IPS DF 6.9 (cell line): ENCODE measurements at regions not wholly inside any gene's neighbourhood (a gene's known extent, or its start where the extent isn't known, plus 50 kb on each side); places are given as distances from the start of the nearest gene placed in this dataset.
"Not testable (repeated sequence)": the region's sequence is repeated elsewhere in the genome, so short reads cannot be mapped to it uniquely, and the experiment has no call there.

Experiments used
- DNase-seq: peaks from one replicate; pipeline ENCODE4 v3.0.0-alpha.2; 2013; ENCODE audit warnings: low read depth, low spot score
- H3K27ac ChIP-seq: one replicate; pipeline ENCODE4 v1.5.1; 2013; ENCODE audit warnings: low read length, control low read depth
- H3K27me3 ChIP-seq: 2 replicates; pipeline ENCODE4 v1.6.1; 2013; ENCODE audit warnings: mild to moderate bottlenecking, low read length; ENCODE audit not compliant: control insufficient read depth, insufficient read depth
- H3K36me3 ChIP-seq: 2 replicates; pipeline ENCODE4 v1.6.1; 2013; ENCODE audit warnings: low read length; ENCODE audit not compliant: control insufficient read depth, insufficient read depth
- H3K4me1 ChIP-seq: 2 replicates; pipeline ENCODE4 v1.6.1; 2013; ENCODE audit warnings: low read length; ENCODE audit not compliant: control insufficient read depth, insufficient read depth
- H3K4me3 ChIP-seq: 2 replicates; pipeline ENCODE4 v1.5.1; 2013; ENCODE audit warnings: mild to moderate bottlenecking, low read length
- H3K9me3 ChIP-seq: 2 replicates; pipeline ENCODE4 v1.6.1; 2013; ENCODE audit warnings: low read length, inconsistent platforms; ENCODE audit not compliant: control insufficient read depth, insufficient read depth
- WGBS: extraction: QIAGEN DNeasy Blood & Tissue Kit; methylation state at CpG from one replicate; pipeline ENCODE4 v1.1.7; 2013; ENCODE audit warnings: mixed read lengths, missing lambda C conversion rate; ENCODE audit not compliant: insufficient read length, insufficient coverage; 5-methylcytosine and 5-hydroxymethylcytosine counted together

- Histone ChIP-seq H3K4me1 (no peaks in the 10 kb centered on the region), H3K27ac (no peak overlapping the region), H3K36me3 (no peaks in the 10 kb centered on the region), H3K9me3 (no peaks in the 10 kb centered on the region), H3K4me3 (no peak overlapping the region), H3K27me3 (no peaks in the 10 kb centered on the region)
- DNase-seq, result no peak
- no CpG with 5 or more reads among the region's 3 CpGs for WGBS
Measured at GRCh38 chr6:9044426-9044825, 609.1 kb upstream of the SLC35B3 start.

- Histone ChIP-seq H3K9me3 (no peaks in the 10 kb centered on the region), H3K27ac (no peak overlapping the region), H3K4me1 (no peaks in the 10 kb centered on the region), H3K36me3 (no peaks in the 10 kb centered on the region), H3K27me3 (no peaks in the 10 kb centered on the region), H3K4me3 (no peak overlapping the region)
- no peak for DNase-seq
- no CpG with 5 or more reads among the region's 36 CpGs for WGBS
Measured at GRCh38 chr6:9040718-9041117, 605.4 kb upstream of the SLC35B3 start.

GRCh38 chr6:9039258-9039657 is 603.9 kb upstream of the SLC35B3 start:
- Histone ChIP-seq H3K27me3 (no peaks in the 10 kb centered on the region), H3K27ac (no peak overlapping the region), H3K4me3 (no peak overlapping the region), H3K36me3 (no peaks in the 10 kb centered on the region), H3K4me1 (no peaks in the 10 kb centered on the region), H3K9me3 (no peaks in the 10 kb centered on the region)
- no CpG with 5 or more reads among the region's 6 CpGs for WGBS
- DNase-seq, result no peak

GRCh38 chr6:9028086-9028485 is 592.7 kb upstream of the SLC35B3 start:
- no peak for DNase-seq
- no CpG with 5 or more reads among the region's 1 CpG for WGBS
- Histone ChIP-seq H3K4me1 (no peaks in the 10 kb centered on the region), H3K27me3 (no peaks in the 10 kb centered on the region), H3K9me3 (no peaks in the 10 kb centered on the region), H3K4me3 (no peak overlapping the region), H3K27ac (no peak overlapping the region), H3K36me3 (no peaks in the 10 kb centered on the region)

GRCh38 chr6:9025796-9026394 is 590.5 kb upstream of the SLC35B3 start:
- no peaks in the 10 kb centered on the region for H3K27me3 ChIP-seq
- H3K4me1 ChIP-seq, result no peaks in the 10 kb centered on the region
- no peak for DNase-seq
- H3K27ac ChIP-seq, result no peak overlapping the region
- no CpG with 5 or more reads among the region's 4 CpGs for WGBS
- no peaks in the 10 kb centered on the region for H3K9me3 ChIP-seq
- H3K36me3 ChIP-seq, result no peaks in the 10 kb centered on the region
- H3K4me3 ChIP-seq, result no peak overlapping the region

GRCh38 chr6:9025228-9025627 is 589.9 kb upstream of the SLC35B3 start:
- Histone ChIP-seq H3K4me1 (no peaks in the 10 kb centered on the region), H3K9me3 (no peaks in the 10 kb centered on the region), H3K4me3 (no peak overlapping the region), H3K27me3 (no peaks in the 10 kb centered on the region), H3K36me3 (no peaks in the 10 kb centered on the region), H3K27ac (no peak overlapping the region)
- WGBS, result no CpG with 5 or more reads among the region's 13 CpGs
- no peak for DNase-seq

GRCh38 chr6:9024246-9024645 is 588.9 kb upstream of the SLC35B3 start:
- not testable (repeated sequence) for H3K27me3 ChIP-seq, H3K36me3 ChIP-seq, H3K27ac ChIP-seq, H3K4me3 ChIP-seq, DNase-seq, H3K4me1 ChIP-seq, H3K9me3 ChIP-seq
- no CpG with 5 or more reads among the region's 38 CpGs for WGBS

GRCh38 chr6:9020001-9020400 is 584.7 kb upstream of the SLC35B3 start:
- WGBS, result no CpG with 5 or more reads among the region's 4 CpGs
- DNase-seq, result no peak
- H3K27me3 ChIP-seq, result no peaks in the 10 kb centered on the region
- no peak overlapping the region for H3K27ac ChIP-seq
- H3K9me3 ChIP-seq, result no peaks in the 10 kb centered on the region
- H3K4me3 ChIP-seq, result no peak overlapping the region
- no peaks in the 10 kb centered on the region for H3K36me3 ChIP-seq
- H3K4me1 ChIP-seq, result no peaks in the 10 kb centered on the region

- no CpG with 5 or more reads among the region's 6 CpGs for WGBS
- H3K36me3 ChIP-seq, result no peaks in the 10 kb centered on the region
- no peaks in the 10 kb centered on the region for H3K9me3 ChIP-seq
- H3K4me1 ChIP-seq, result no peaks in the 10 kb centered on the region
- H3K27ac ChIP-seq, result no peak overlapping the region
- H3K4me3 ChIP-seq, result no peak overlapping the region
- no peaks in the 10 kb centered on the region for H3K27me3 ChIP-seq
- no peak for DNase-seq
Measured at GRCh38 chr6:9009931-9010330, 574.6 kb upstream of the SLC35B3 start.

GRCh38 chr6:9007027-9007426 is 571.7 kb upstream of the SLC35B3 start:
- WGBS, result no CpG with 5 or more reads among the region's 5 CpGs
- no peak for DNase-seq
- Histone ChIP-seq H3K4me3 (no peak overlapping the region), H3K9me3 (no peaks in the 10 kb centered on the region), H3K36me3 (no peaks in the 10 kb centered on the region), H3K27me3 (no peaks in the 10 kb centered on the region), H3K4me1 (no peaks in the 10 kb centered on the region), H3K27ac (no peak overlapping the region)

- DNase-seq, result no peak
- Histone ChIP-seq H3K36me3 (no peaks in the 10 kb centered on the region), H3K4me3 (no peak overlapping the region), H3K9me3 (no peaks in the 10 kb centered on the region), H3K4me1 (no peaks in the 10 kb centered on the region), H3K27ac (no peak overlapping the region), H3K27me3 (no peaks in the 10 kb centered on the region)
- WGBS, result no CpG with 5 or more reads among the region's 6 CpGs
Measured at GRCh38 chr6:9002833-9003232, 567.5 kb upstream of the SLC35B3 start.
